Neural crest cell (in vitro differentiated cells): ENCODE measurements at regions not wholly inside any gene's neighbourhood (a gene's known extent, or its start where the extent isn't known, plus 50 kb on each side); places are given as distances from the start of the nearest gene placed in this dataset.

Experiments
- DNase-seq: peaks from one replicate; pipeline ENCODE4 v3.0.0; 2021; ENCODE audit warnings: low read depth, mixed read lengths, low spot score
- H3K27ac Mint-ChIP-seq: one replicate; pipeline ENCODE4 v1.8.0; 2021; ENCODE audit warnings: mild to moderate bottlenecking, mixed read lengths; ENCODE audit not compliant: unreplicated experiment
- H3K27me3 Mint-ChIP-seq: 2 replicates; pipeline ENCODE4 v1.8.0; 2021; ENCODE audit warnings: low read depth, mild to moderate bottlenecking, mixed read lengths
- H3K36me3 Mint-ChIP-seq: 2 replicates; pipeline ENCODE4 v1.8.0; 2021; ENCODE audit warnings: low read depth, mild to moderate bottlenecking, mixed read lengths
- H3K4me1 Mint-ChIP-seq: 2 replicates; pipeline ENCODE4 v1.8.0; 2021; ENCODE audit warnings: mixed read lengths
- H3K4me3 Mint-ChIP-seq: one replicate; pipeline ENCODE4 v1.8.0; 2021; ENCODE audit warnings: mild to moderate bottlenecking, mixed read lengths
- H3K9me3 Mint-ChIP-seq: 2 replicates; pipeline ENCODE4 v1.8.0; 2021; ENCODE audit warnings: mixed read lengths
- CTCF ChIP-seq: fragments of 200-600 bp; sonication (generic); conservative IDR thresholded peaks from 2 replicates; pipeline ENCODE4 v1.5.0; 2021; ENCODE audit warnings: antibody characterized with exemption, mild to moderate bottlenecking

GRCh38 chr6:17013701-17014100, 88.1 kb upstream of the STMND1 start:
- no peak for TF ChIP-seq CTCF
- no peaks in the 10 kb centered on the region for H3K4me1 Mint-ChIP-seq
- no peaks in the 10 kb centered on the region for H3K36me3 Mint-ChIP-seq
- no peak overlapping the region for H3K4me3 Mint-ChIP-seq
- H3K9me3 Mint-ChIP-seq = peaks cover 4% of the 10 kb centered on the region
- no peak for DNase-seq
- H3K27me3 Mint-ChIP-seq = no peaks in the 10 kb centered on the region
- no peak overlapping the region for H3K27ac Mint-ChIP-seq

DNA sequence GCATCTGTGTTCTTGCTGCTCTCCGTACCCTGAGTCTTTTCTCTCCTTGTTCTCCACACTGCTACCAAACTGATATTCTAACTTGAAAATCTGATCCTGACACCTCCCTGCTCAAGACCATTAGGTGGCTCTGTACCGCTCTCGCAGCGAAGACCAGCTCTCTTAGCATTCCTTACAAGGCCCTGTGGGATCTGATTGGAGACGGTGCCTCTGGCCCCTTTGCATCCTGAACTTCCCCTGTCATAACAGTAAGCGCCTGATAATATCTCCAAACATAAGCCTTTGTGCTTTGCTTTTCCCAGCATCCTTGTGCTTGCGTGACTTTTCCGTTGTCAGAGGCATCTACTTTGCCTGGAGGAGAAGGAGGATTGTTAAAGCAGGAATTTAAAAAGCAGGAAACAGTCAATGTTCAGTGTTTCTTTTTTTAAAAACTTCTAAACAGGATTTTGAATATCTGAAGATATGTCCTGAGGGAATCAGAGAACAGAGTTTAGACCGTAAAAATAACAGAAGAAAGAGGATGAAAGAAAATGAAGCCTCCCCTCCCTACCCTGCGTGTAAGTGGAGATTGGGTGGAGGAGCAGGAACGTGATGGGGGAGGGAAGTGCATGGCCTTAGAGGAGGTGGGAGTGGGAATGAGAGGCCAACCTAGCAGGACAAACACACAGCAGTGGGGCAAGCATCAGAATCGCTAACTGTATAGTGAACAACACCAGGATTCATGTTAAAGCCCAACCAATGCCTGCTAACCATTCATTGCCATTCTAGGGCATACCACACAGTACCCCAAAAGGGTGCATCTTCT, 89.2 kb upstream of the STMND1 start:
- Mint-ChIP-seq H3K4me3 (no peak overlapping the region), H3K4me1 (no peaks in the 10 kb centered on the region), H3K27ac (no peak overlapping the region), H3K9me3 (peaks cover 5% of the 10 kb centered on the region), H3K36me3 (no peaks in the 10 kb centered on the region), H3K27me3 (no peaks in the 10 kb centered on the region)
- DNase-seq = no peak
- TF ChIP-seq CTCF = no peak

DNA sequence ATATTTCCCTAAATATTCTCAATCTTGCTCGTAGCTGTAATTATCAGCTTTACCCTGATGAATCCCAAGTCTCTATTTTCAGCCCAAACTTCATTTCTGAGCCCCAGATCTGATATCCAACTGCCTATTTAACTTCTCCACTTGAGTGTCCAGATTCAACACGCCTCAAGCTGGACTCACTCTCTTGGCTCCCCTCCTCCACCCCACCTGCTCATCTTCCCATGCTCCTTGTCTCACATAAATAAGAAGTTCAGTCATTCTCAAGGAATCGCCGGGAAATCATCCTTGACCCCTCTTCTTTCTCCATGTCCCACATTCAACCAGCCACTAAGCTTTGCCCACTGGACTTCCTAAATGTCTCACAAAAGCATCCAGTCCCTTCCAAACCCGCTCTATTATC, 89.9 kb upstream of the STMND1 start:
- no peaks in the 10 kb centered on the region for H3K27me3 Mint-ChIP-seq
- H3K9me3 Mint-ChIP-seq = peaks cover 5% of the 10 kb centered on the region
- H3K36me3 Mint-ChIP-seq = no peaks in the 10 kb centered on the region
- no peak for DNase-seq
- no peaks in the 10 kb centered on the region for H3K4me1 Mint-ChIP-seq
- H3K27ac Mint-ChIP-seq = no peak overlapping the region
- no peak for TF ChIP-seq CTCF
- H3K4me3 Mint-ChIP-seq = no peak overlapping the region

GRCh38 chr6:17007749-17008148, 94.1 kb upstream of the STMND1 start:
- Mint-ChIP-seq H3K4me1 (no peaks in the 10 kb centered on the region), H3K27ac (no peak overlapping the region), H3K4me3 (no peak overlapping the region), H3K36me3 (peaks cover 2% of the 10 kb centered on the region), H3K9me3 (peaks cover 8% of the 10 kb centered on the region), H3K27me3 (peaks cover 8% of the 10 kb centered on the region)
- no peak for TF ChIP-seq CTCF
- DNase-seq = no peak

DNA sequence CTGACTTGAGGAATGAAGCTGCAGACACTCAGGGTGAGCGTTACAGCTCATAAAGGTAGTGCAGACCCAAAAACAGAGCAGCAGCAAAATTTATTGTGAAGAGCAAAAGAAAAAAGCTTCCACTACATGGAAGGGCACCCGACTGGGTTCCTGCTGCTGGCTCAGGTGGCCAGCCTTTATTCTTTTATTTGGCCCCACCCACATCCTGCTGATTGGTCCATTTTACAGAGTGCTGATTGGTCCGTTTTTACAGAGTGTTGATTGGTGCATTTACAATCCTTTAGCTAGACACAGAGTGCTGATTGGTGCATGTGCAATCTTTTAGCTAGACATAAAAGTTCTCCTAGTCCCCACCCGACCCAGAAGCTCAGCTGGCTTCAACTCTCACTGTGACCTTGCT, 95.3 kb upstream of the STMND1 start:
- H3K4me1 Mint-ChIP-seq = no peaks in the 10 kb centered on the region

More for the DNA sequence above, 95.3 kb upstream of the STMND1 start:
- no peak for TF ChIP-seq CTCF
- Mint-ChIP-seq H3K27me3 (peaks cover 19% of the 10 kb centered on the region), H3K4me3 (no peak overlapping the region), H3K36me3 (peaks cover 2% of the 10 kb centered on the region), H3K27ac (no peak overlapping the region), H3K9me3 (peaks cover 8% of the 10 kb centered on the region)
- DNase-seq = no peak
